Muscle of arm (tissue), 1 donor: ENCODE measurements at regions not wholly inside any gene's neighbourhood (a gene's known extent, or its start where the extent isn't known, plus 50 kb on each side); places are given as distances from the start of the nearest gene placed in this dataset.

ENCODE experiments used
- DNase-seq: peaks from one replicate; pipeline ENCODE4 v3.0.0-alpha.2; 2013

DNA sequence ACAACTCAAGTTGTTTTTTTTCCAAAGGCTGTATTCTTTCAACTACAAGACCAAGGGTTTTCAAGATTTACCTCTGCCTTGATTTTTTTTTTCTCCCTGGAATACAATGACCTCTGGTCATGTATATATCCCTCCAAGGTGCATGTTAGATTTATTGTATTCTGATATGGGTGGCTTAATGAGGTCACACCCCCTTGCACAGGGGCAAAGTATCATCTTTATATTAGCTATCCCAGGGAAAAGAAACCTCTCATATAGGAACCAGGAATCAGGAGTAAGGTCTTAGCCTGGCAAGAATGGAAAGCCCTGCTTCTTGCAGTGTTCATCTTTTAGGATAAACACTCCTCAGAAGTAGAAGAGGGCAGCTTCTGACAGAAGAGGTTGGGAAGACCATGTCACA, 516.9 kb upstream of the TENM4 start:
- no peak for DNase-seq

DNA sequence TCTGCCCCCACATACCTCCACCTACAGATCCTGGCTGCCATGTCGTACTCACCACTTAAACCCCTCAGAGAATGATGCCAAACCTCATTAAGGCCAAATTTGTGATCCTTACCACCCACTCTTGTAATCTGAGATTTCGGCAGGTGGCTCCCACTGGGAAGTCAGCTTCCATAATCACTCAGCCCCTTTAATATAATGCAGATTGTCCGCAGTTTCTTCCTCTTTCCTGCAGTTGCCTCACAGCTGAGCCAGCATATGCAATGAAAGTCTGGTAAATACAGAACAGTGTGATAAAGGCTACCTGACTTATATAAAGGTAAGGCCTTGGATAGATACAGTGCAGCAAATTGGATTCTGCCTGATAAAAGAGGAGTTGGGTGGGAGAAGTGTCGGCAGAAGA, 515.2 kb upstream of the TENM4 start:
- no peak for DNase-seq

DNA sequence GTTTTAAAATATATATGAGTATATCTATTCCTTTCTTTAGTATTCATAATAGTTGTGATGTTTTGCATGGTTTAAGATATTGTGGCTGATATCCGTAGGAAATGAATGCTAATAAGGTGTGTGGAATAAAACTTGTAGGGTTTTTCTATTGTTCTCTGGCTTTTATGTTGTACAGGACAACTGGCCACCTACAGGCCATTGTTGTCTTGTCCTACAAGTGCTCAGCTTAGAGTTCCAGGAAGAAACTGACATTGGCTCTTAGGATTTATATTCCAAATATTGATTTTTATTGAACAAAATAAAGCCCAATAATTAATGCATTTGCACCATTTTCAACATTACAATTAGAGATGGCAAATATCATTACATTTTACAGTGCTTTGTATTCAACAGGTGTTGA, 512.8 kb upstream of the TENM4 start:
- no peak for DNase-seq

DNA sequence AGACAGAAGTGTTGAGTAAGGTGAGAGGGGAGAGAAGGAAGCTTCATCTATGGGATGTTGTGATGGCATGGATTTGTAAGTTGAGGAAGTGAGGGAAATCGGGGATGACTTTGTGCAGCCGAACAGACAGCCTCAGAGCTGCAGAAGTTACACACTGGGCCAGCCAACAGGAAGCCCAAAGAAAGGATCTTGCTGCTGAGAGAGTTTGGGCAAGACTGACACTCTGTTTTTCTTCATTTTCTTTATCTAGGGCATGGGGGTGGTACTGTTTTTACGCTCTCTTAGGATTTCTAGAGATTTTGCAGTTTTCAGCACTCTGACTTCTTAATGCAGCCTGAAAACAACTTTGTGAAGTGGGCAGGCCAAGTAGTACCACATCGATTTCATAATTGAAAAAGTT, 509.9 kb upstream of the TENM4 start:
- no peak for DNase-seq

DNA sequence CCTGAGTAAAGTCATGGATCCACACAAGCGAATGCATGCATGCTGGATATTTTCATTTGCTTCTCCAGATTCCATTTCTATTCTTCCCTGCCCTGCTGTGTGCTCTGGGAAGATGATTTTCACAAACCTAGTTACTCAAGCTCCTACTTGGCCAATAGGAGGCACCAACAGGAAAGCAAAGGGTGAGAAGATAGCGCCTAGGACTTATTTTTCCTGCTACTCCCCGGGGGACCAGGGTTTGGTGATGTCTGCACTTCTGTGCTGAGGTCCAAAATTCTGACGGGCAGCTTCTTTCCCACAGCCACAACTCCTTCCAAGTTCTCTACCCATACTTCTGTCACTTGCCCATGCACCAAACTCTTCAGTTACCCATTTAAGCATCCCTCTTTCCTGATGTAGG, 509.3 kb upstream of the TENM4 start:
- DNase-seq = no peak

DNA sequence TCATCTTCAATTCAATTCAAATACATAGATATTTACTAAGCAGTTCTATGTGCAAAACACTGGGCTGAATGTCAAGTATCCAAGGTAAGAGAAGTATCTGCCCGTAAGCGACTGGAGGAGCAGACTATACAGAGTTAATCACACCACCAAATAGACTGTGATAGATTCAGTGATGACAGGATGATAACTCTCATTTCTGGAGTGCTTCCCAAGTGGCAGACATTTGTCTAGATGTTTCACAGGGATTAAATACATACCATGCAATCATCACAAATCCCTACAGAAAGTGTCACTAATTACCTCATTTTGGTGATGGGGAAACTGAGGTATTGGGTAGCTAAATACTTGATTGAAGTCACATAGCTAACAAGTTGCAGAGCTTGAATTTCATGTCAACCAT, 508.7 kb upstream of the TENM4 start:
- no peak for DNase-seq

DNA sequence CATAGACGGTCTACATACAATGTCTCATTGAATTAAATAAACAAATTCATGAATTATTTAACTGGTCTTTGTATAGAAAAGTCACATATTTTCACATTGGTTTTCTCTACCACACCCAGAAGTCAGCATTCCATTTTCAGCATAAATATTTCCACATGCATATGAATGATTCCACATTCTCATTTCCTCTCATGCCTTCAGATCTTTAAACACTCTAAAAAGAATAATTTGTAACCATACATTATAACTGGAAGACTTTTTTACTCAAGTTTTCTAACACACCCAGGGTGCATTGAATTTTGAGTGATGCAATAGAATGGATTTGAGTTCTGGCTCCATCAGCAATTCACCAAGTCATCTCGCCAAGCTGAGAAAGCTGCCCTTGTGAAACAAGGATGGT, 501.8 kb upstream of the TENM4 start:
- DNase-seq = no peak

DNA sequence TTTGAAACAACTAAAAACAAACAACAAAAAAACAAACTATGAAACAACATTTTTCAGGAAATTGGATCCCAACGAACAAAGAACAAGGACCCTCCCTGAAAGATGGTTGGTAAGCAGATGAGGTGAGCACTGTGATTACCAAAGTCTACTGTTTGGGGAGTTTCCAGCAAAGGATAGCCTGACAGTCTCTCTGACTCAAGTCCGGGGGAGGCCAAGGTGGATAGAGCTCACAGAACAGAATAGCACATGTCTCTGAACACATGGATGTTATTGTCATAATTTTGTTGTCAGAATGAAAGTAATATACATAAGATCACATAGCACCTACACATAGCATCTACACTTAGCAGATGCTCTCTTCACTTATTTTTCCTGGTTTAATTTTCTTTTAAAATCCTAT, 501.3 kb upstream of the TENM4 start:
- DNase-seq = no peak

DNA sequence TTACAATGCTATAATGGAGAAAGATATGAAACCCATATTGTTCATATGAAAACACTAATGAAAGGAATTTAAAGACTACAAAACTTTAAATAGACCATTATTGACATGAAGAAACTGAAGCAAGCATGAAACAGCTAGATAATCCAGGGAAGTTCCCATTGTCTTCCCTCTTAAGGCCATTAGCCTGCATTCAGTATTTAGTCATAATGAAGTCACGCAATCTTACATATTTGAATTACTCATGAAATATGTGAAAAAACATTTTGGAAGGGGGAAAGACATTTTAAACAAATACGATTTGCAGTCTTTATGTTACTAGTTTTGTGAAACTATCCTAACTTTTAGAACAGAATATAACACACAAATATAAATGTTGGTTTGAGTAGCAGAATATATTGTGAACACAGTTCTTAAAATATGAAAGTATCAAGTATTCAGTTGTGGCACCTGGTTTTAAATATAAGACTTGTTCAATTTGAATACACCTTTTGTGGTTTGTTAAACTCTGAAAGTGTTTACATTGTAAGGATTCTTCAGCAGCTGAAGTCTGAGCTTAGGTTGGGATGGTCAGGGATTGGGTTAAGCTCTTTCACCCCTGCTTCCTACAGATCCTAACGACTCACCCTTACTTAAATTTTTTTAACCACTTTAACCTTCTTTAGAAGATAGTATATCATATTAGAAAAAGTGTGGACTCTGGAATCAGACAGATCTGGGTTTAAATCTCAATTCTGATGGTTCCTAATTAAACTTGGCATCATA, 500.3 kb upstream of the TENM4 start:
- DNase-seq = no peak

DNA sequence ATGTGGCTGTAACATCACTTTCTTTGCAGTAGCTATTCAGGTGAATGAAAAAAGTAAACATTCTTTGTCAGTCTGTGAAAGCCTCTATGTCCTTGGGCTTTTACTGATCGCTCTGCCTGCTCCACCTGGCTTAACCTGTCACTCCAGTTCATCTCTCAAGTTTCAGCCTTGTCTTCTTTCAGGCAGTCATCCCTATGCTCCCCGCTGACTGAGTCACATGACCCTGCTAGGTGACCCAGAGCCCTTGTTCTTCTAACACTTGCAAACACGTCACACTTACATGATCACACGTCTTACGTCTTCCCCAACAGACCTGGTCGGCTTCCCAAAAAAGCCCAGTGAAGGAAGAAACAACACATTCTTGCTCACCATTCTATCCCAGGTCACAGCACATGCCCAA, 499.3 kb upstream of the TENM4 start:
- no peak for DNase-seq

DNA sequence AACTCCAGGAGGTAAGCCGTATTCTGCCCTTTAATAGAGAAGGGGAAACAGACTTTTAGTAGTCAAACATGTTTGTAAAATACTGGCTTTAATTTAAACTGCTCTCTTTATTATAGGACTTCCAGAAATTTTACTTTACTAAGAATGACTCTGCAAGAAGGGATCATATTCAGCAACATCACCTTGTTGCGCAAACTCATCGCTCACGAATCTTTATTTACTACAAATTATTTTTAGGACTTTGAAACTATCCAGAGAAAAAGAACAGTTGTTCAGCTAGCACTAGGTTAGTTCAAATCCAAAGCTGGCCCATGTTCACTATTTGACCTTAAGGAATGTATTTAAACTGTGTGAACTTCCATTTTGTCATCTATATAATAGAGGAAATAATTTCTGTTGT, 498.3 kb upstream of the TENM4 start:
- no peak for DNase-seq

DNA sequence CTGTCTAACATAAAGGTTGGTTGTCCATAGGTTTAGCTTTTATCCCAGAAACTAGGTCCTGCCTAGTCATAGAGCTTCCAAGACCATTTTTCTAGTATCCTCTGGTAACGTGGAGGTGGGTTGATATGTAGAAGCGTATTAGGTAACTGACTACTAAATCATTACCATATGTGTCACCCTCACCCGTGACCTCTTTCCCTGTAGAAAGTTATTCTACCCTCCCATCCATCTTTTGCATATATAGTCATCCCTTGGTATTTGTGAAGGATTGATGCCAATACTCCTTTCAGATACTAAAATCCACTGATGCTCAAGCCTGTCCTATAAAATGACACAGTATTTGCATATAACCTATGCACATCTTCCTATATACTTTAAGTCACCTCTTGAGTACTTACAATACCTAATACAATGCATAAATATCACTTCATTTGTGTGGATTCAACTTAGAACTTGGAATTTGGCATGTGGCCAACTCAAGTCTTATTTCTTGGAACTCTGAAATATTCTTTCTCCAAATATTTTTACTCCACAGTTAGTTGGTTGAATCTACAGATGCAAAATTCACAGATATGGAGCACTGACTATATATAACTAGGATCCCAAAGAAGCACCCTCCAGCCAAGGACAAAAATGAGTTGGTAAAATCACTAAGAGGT, 497.0 kb upstream of the TENM4 start:
- DNase-seq = no peak

DNA sequence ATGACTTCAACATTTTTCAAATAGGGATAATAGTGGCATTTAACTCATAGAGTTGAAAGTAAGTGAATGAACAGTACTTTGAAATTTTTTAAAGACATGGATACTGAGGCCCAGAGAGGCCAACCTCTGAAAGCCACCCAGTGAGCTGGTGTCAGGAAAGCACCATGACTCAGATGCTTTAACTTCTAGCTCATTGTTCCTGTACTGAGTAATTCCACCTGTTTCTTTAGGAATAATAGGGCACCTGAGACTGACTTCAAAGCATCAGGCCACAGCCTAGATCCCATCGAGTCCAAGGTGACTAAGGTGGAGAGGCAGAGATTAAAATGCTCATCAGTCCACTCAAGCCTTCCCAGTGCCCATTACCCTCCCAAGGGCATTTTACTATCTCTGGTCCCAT, 491.8 kb upstream of the TENM4 start:
- no peak for DNase-seq

DNA sequence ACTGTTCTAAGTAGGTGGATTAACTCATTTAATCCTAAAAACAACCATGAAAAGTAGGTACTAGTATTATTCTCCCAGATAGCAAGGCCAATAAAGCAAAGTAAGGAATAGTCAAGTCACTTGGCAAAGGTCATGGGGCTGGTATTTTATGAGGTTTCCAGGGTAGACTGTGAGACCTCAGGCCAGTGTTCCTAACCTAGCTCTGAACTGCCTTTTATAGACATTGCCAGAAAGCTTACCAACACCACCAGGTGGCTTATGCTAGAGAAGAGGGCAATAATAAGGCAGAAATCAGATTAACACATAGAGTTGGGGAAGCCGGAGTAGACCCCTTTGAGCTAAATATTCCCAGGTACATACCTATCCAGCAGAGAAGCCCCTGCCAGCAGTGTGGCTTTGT, 490.9 kb upstream of the TENM4 start:
- DNase-seq = no peak

DNA sequence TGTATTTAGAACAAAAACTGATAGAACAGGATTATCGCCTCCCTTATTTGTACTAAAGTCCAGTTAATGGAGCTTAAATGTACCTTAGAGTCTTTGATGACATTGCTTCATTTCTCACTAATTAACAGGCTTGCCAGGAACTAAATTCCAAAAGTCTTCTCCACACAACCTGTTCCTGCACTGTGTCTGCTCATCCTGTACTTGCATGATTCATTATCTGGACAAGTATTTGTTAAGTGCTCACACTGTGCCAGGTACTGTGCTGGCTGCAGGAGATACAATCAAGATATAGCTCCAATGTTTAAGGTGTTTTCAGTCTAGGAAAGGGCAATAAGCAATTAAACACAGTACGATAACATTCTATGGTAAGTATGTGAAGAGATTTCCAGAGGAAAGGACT, 485.9 kb upstream of the TENM4 start:
- DNase-seq = no peak

DNA sequence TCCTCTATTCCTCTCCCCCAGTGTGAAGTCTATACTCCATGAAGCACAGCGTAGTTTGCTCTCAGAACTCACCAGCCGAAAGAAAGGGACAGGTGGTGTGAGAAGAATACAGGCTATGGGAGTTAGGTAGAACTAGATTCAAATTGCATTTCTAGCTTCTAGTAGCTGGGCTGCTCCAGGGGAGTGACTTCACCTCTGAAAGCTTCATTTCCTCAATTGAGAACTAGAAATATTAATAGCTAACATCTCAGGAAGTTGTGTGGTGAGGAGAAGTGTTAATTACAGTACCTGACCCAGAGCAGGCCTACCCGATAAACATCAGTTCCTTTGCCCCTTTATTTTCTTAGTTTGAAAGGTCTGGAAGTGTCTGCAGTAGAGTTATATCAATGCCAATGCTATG, 484.7 kb upstream of the TENM4 start:
- no peak for DNase-seq

DNA sequence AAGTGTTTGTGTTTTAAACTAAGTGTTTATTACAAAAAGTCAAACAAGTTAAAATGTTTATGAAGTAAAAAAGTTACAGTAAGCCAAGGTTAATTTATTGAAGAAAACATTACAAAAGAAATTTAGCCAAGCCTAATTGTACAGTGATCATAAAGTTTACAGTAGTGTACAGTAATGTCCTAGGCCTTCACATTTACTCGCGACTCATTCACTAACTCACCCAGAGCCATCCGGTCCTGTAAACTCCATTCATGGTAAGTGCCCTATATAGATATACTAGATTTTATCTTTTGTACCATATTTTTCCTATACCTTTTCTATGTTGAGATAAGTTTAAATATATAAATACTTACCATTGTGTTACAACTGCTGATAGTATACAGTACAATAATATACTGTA, 481.8 kb upstream of the TENM4 start:
- DNase-seq = no peak

DNA sequence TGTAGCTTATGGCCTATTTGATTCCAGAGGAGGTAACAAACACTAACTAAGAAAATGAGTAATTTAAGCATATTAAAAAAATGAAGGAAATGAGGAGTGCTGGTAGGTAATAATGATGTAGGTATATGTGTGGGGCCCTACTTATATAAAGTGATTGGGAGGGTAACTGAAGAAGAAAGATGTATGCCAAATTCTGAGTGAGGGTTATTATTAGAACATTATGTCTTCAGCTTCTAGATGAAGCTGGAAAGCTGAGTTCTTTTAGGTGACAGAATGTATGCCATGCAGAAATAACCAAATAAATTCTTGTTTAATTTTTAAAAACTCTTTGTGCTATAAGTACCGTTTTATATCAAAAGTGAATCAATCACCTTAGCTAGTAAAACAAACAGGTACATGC, 479.6 kb upstream of the TENM4 start:
- no peak for DNase-seq

DNA sequence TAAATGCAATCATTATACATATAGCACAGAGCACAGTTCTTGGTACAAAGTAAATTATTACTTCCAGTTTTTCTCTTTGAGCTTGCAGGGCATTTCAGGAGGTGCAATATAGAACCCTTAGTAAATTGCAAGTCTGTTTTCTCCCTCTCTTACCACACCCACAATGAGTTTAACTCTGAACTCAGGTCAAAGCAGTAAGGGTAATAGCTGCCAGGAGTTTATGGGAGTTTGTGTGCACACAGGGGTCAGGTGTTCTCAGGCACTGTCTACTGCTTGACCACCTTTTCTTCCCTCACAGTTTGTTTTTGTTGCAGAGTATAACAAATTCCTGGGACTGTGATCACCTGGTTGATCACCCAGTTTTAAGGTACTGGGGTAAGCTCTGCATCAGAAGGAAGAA, 478.5 kb upstream of the TENM4 start:
- DNase-seq = no peak

DNA sequence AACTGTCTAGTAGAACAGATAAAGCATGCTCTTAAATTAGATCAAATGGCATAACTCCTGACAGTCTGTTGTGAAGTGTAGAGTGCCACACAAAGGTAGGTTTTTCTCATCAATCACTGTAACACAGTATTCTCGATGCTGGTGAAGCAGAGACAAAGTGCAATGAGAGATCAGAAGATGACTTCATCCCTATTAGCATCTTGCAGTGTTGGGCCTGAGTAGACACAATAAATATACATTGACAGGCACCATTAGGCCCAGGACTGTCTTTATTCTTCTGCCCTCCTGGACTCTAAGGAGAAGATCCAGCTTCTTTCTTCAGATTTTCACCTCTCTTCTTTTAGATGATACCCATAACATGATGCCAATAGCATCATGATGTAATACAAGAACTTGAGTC, 478.0 kb upstream of the TENM4 start:
- DNase-seq = no peak

DNA sequence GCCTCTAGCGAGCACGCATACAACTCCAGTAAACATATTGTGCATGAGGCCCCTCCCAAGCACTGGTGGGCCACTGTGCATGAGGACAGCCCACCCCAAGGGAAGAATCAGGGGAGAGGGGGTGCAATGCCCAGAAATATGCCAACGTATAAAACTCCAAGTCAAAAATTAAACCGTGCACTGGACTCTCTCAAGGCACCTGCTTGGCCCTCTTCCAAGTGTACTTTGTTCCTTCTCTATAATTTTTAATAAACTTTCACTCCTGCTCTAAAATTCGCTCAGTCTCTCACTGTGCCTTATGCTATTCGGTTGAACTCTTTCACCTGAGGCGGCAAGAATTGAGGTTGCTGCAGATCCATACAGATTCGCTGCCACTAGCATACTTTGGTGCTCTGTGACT, 465.3 kb upstream of the TENM4 start:
- DNase-seq = no peak

DNA sequence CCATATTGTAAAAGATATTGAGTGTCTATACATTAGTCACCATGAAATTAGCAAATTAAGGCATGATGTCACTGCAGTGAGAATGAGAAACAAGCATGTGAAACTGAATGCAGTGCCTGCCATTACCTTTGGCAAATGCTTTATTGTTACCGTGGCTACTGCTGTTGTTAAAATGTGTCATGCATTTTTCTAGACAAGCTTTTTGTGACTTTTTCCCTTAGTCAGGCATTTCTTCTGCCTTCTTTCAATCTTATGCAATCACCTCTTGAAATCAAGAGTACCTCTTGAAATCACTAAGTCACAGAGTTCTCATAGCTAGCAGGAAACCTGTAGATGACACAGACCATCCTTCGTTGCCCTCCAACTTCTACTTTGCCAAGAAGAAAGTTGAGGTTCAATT, 461.7 kb upstream of the TENM4 start:
- DNase-seq = no peak

DNA sequence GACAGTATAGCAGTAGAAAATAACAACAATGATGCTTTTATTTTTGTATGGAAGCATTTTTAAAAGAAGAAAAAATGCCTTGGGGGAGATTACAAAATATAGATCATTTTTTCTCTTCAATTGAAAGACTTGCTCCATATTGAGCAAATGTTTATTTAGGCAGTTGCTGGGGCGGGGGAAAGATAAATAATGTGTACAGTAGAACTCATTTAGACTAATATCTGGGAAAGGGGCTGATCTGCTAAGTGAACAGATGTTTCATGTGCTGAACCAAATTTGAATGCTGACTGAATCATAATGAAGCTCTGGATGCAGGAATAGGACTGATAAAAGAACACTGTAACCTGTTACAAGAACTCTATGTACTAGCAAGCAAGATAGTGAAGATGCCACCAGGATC, 457.1 kb upstream of the TENM4 start:
- no peak for DNase-seq

DNA sequence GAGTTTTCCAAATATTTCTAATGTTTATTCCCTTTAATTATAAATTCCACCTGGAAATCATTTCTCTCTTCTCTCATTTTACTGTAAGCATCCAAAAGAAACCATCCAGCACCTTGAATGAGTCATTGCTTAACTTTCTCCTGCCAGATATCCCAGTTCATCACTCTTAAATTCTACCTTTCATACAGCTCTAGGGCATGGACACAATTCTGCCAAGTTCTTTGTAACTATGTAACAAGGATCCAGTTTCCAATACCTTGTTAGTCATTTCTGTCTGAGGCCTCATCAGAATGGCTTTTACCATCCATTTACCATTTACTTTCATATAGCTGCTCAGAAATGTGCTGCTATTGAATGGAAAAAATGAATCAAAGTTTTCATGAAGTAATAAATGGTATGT, 455.4 kb upstream of the TENM4 start:
- DNase-seq = no peak
